ENCODE measurements at regions not wholly inside any gene's neighbourhood (a gene's known extent, or its start where the extent isn't known, plus 50 kb on each side); places are given as distances from the start of the nearest gene placed in this dataset.

DNA sequence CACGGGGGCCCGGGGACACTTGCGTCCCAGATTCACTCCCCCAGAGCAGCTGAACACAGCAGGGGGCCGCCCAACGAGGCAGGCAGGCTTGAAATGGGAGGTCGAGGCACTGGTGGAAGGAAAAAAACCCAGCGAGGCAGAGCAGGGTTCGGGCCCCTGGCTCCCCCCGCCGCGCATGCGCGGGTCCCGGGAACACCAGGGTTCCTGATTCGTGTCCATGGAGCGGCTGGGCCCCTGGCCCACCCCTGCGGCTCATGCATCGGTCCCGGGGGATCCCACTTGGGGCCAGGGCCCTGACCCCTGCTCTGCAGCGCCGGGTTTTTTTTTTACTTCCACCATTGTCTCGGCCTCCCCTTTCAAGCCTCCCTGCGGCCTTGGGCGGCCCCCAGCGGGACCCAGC is 321.5 kb downstream of the ALG10 start:
- no peak for TF ChIP-seq POLR2A (IDR thresholded peaks at IDR 0.05)
- no peak for TF ChIP-seq EP300 (IDR thresholded peaks at IDR 0.05; ENCODE audit: low read depth)
- TF ChIP-seq CTCF (IDR thresholded peaks at IDR 0.05), result no peak
- no peak for TF ChIP-seq POLR2AphosphoS5 (IDR thresholded peaks at IDR 0.05)
- in situ Hi-C loops (cut with MboI; ENCODE audit: low pct_ligation_motif_present in 1 of 4, low pct_unique_long_range_greater_than_20kb in 1 of 4, low sequenced_read_pairs in 3 of 4), result loop anchor here in 1 of 4 donors (25.0 kb wide), 1 partner anchor 94 kb away; no protein-coding TSS in a partner anchor
- Histone ChIP-seq H3K9me3 (peaks cover 16 to 38% of the 10 kb centered on the region in 2 donors), H3K4me3 (no peak overlapping the region), H3K27me3 (no peaks in the 10 kb centered on the region), H3K4me1 (no peaks in the 10 kb centered on the region), H3K27ac (no peak overlapping the region), H3K36me3 (no peaks in the 10 kb centered on the region)
- intact Hi-C loops (cut with DNase I; ENCODE audit: low total_unique reads), result no loop called here
- no peak for DNase-seq
- 79% methylated on average over 25 of the region's 25 CpGs; no CpG with 5 or more reads in 1 of the 2 donors for WGBS, 2 donors (ENCODE audit: low coverage in 1 of 2)

GRCh38 chr12:34344851-34345522 is 322.7 kb downstream of the ALG10 start:
- no peaks in the 10 kb centered on the region for H3K36me3 ChIP-seq
- no peak overlapping the region for H3K4me3 ChIP-seq
- no peak for DNase-seq
- no peak for TF ChIP-seq CTCF (IDR thresholded peaks at IDR 0.05)
- TF ChIP-seq POLR2A (IDR thresholded peaks at IDR 0.05), result no peak
- no peak for TF ChIP-seq EP300 (IDR thresholded peaks at IDR 0.05; ENCODE audit: low read depth)
- TF ChIP-seq POLR2AphosphoS5 (IDR thresholded peaks at IDR 0.05), result no peak
- in situ Hi-C loops (cut with MboI; ENCODE audit: low pct_ligation_motif_present in 1 of 4, low pct_unique_long_range_greater_than_20kb in 1 of 4, low sequenced_read_pairs in 3 of 4) (loop anchor here in 1 of 4 donors (25.0 kb wide), 1 partner anchor 92 kb away; no protein-coding TSS in a partner anchor), intact Hi-C loops (cut with DNase I; ENCODE audit: low total_unique reads) (no loop called here)
- H3K9me3 ChIP-seq, result peaks cover 18 to 49% of the 10 kb centered on the region in 2 donors
- no peaks in the 10 kb centered on the region for H3K4me1 ChIP-seq
- H3K27me3 ChIP-seq, result no peaks in the 10 kb centered on the region
- no peak overlapping the region for H3K27ac ChIP-seq
- 81% methylated on average over 37 of the region's 37 CpGs; no CpG with 5 or more reads in 1 of the 2 donors for WGBS, 2 donors (ENCODE audit: low coverage in 1 of 2)

- intact Hi-C loops (cut with DNase I; ENCODE audit: low total_unique reads) (no loop called here), in situ Hi-C loops (cut with MboI; ENCODE audit: low pct_ligation_motif_present in 1 of 4, low pct_unique_long_range_greater_than_20kb in 1 of 4, low sequenced_read_pairs in 3 of 4) (loop anchor here in 1 of 4 donors (25.0 kb wide), 1 partner anchor 92 kb away; no protein-coding TSS in a partner anchor)
- Histone ChIP-seq H3K4me1 (no peaks in the 10 kb centered on the region), H3K4me3 (no peak overlapping the region), H3K9me3 (peaks cover 23 to 52% of the 10 kb centered on the region in 2 donors), H3K27me3 (no peaks in the 10 kb centered on the region), H3K36me3 (no peaks in the 10 kb centered on the region), H3K27ac (no peak overlapping the region)
- no peak for TF ChIP-seq CTCF (IDR thresholded peaks at IDR 0.05)
- TF ChIP-seq EP300 (IDR thresholded peaks at IDR 0.05; ENCODE audit: low read depth), result no peak
- no peak for TF ChIP-seq POLR2AphosphoS5 (IDR thresholded peaks at IDR 0.05)
- TF ChIP-seq POLR2A (IDR thresholded peaks at IDR 0.05), result no peak
- DNase-seq, result no peak
- WGBS, 2 donors (ENCODE audit: low coverage in 1 of 2), result 78% methylated on average over 31 of the region's 31 CpGs; no CpG with 5 or more reads in 1 of the 2 donors
Measured at GRCh38 chr12:34345801-34346200, 323.5 kb downstream of the ALG10 start.

DNA sequence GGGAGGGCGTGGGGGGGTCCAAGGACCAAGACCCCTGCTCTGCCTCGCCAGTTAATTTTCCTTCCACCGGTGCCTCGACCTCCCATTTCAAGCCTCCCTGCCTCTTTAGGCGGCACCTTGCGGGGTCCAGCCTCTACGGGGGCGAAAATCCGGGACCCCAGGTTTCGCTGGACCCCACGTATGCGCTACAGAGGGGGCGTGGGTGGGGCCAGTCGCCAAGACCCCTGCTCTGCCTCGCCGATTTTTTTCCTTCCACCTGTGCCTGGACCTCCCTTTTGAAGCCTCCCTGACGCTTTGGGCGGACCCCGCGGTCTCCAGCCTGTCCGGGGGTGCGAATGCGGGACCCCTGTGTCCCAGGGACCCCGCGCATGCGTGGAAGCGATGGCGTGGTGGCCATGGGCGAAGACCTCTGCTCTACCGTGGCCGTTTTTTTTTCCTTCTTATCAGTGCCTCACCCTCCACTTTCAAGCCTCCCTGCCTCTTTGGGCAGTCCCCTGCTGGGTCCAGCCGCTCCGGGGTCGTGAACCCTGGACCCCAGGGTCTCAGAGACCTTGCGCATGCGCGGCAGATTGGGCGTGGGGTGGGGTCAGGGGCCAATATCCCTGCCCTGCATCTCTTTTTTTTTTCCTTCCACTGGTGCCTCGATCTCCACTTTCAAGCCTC is 324.2 kb downstream of the ALG10 start:
- Histone ChIP-seq H3K27me3 (no peaks in the 10 kb centered on the region), H3K4me1 (no peaks in the 10 kb centered on the region), H3K27ac (no peak overlapping the region), H3K4me3 (no peak overlapping the region), H3K9me3 (peaks cover 23 to 51% of the 10 kb centered on the region in 2 donors), H3K36me3 (no peaks in the 10 kb centered on the region)
- DNase-seq, result no peak
- intact Hi-C loops (cut with DNase I; ENCODE audit: low total_unique reads) (no loop called here), in situ Hi-C loops (cut with MboI; ENCODE audit: low pct_ligation_motif_present in 1 of 4, low pct_unique_long_range_greater_than_20kb in 1 of 4, low sequenced_read_pairs in 3 of 4) (loop anchor here in 1 of 4 donors (25.0 kb wide), 1 partner anchor 91 kb away; no protein-coding TSS in a partner anchor)
- WGBS, 2 donors (ENCODE audit: low coverage in 1 of 2), result 67 to 69% methylated on average over 10 to 39 of the region's 39 CpGs
- TF ChIP-seq POLR2A (IDR thresholded peaks at IDR 0.05), result no peak
- no peak for TF ChIP-seq POLR2AphosphoS5 (IDR thresholded peaks at IDR 0.05)
- no peak for TF ChIP-seq CTCF (IDR thresholded peaks at IDR 0.05)
